ENCODE measurements at regions not wholly inside any gene's neighbourhood (a gene's known extent, or its start where the extent isn't known, plus 50 kb on each side); places are given as distances from the start of the nearest gene placed in this dataset.
A peak's percentile ranks its signal among the peaks of the same experiment; 100 is the strongest.

DNA sequence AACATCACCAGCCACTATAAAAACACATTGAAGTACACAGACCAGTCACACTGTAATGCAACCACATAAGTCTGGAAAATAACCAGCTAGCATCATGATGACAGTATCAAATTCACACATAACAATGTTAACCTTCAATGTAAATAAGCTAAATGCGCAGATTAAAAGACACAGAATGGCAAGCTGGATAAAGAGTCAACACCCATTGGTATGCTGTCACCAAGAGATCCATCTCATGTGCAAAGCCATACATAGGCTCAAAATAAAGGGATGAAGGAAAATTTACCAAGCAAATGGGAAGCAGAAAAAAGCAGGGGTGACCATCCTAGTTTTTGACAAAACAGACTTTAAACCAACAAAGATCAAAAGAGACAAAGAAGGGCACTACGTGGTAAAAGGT lies 110.8 kb downstream of the NR4A2 start:
- intact Hi-C loops (cut with DNase I) = no loop called here
- TF ChIP-seq POLR2A (IDR thresholded peaks at IDR 0.05) (no peak), POLR2AphosphoS5 (IDR thresholded peaks at IDR 0.05; ENCODE audit: insufficient read depth in 1 of 2, low read depth in 1 of 2) (no peak)
- TF ChIP-seq, protein P1, sequence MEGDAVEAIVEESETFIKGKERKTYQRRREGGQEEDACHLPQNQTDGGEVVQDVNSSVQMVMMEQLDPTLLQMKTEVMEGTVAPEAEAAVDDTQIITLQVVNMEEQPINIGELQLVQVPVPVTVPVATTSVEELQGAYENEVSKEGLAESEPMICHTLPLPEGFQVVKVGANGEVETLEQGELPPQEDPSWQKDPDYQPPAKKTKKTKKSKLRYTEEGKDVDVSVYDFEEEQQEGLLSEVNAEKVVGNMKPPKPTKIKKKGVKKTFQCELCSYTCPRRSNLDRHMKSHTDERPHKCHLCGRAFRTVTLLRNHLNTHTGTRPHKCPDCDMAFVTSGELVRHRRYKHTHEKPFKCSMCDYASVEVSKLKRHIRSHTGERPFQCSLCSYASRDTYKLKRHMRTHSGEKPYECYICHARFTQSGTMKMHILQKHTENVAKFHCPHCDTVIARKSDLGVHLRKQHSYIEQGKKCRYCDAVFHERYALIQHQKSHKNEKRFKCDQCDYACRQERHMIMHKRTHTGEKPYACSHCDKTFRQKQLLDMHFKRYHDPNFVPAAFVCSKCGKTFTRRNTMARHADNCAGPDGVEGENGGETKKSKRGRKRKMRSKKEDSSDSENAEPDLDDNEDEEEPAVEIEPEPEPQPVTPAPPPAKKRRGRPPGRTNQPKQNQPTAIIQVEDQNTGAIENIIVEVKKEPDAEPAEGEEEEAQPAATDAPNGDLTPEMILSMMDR (IDR thresholded peaks at IDR 0.05) = no peak

DNA sequence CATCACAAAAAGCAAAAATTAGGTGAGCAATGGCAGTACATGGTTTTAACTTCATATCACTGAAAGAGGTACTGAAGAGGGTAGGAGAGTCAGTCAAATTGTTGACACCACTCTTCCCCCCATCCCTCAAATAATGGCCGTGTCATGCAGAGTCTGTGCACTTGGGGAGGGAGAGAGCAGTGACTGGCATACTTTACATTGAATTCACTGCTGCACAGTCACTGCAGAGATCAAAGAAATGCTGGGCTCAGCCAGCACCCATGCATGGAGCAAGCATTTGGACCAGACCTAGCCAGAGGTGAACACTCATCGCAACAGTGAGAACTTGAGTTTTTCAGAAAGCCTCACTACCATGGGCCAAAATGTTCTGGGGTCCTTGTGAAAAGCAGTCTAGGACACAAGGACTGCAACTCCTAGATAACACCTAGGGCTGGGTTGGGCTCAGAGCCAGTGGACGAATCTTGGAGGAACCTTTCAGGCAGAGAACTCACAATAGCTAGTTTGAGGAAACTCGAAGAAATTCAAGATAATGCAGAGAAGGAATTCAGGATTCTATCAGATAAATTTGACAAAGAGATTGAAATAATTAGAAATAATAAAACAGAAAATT lies 112.9 kb downstream of the NR4A2 start:
- intact Hi-C loops (cut with DNase I) = no loop called here
- Histone ChIP-seq H3K9me3 (peaks cover 3% of the 10 kb centered on the region), H3K27ac (no peak overlapping the region), H3K4me3 (no peak overlapping the region), H3K4me1 (no peaks in the 10 kb centered on the region), H3K36me3 (no peaks in the 10 kb centered on the region), H3K27me3 (no peaks in the 10 kb centered on the region)
- TF ChIP-seq, protein P1 (IDR thresholded peaks at IDR 0.05) = no peak
- TF ChIP-seq POLR2A (IDR thresholded peaks at IDR 0.05) (no peak), POLR2AphosphoS5 (IDR thresholded peaks at IDR 0.05; ENCODE audit: insufficient read depth in 1 of 2, low read depth in 1 of 2) (no peak)
- DNase-seq (ENCODE audit: extremely low spot score in 2 of 2) = no peak

More for the DNA sequence above, 110.8 kb downstream of the NR4A2 start:
- H3K4me3 ChIP-seq = no peak overlapping the region
- DNase-seq (ENCODE audit: extremely low spot score in 2 of 2) = no peak
- no peaks in the 10 kb centered on the region for H3K4me1 ChIP-seq
- H3K27me3 ChIP-seq = no peaks in the 10 kb centered on the region
- peaks cover 3% of the 10 kb centered on the region for H3K9me3 ChIP-seq
- H3K36me3 ChIP-seq = no peaks in the 10 kb centered on the region
- H3K27ac ChIP-seq = no peak overlapping the region

DNA sequence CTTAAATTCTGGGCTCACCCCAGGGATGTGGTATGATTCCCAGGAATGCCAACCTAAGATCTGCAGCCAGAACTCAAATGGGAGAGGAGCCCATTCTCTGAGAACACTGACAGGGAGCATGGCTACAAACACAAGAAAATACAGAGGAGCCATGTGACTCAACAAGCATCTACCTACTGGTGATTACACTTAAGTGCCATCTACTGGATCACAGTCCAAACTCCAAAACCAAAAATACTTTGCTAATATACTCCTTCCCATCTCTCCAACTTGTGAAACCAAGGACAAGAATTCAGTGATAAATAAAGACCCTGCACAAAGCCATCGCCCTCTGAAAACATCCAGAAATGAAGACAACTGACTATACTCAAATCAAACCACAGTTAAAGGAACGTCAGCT lies 116.9 kb downstream of the NR4A2 start:
- H3K4me3 ChIP-seq = no peak overlapping the region
- no peaks in the 10 kb centered on the region for H3K36me3 ChIP-seq
- intact Hi-C loops (cut with DNase I) = no loop called here
- DNase-seq (ENCODE audit: extremely low spot score in 2 of 2) = no peak
- H3K27ac ChIP-seq = no peak overlapping the region
- H3K4me1 ChIP-seq = no peaks in the 10 kb centered on the region
- H3K9me3 ChIP-seq = no peaks in the 10 kb centered on the region
- TF ChIP-seq POLR2A (IDR thresholded peaks at IDR 0.05) = no peak
- TF ChIP-seq, protein P1 (IDR thresholded peaks at IDR 0.05) = no peak
- no peak for TF ChIP-seq POLR2AphosphoS5 (IDR thresholded peaks at IDR 0.05; ENCODE audit: insufficient read depth in 1 of 2, low read depth in 1 of 2)
- no peaks in the 10 kb centered on the region for H3K27me3 ChIP-seq

DNA sequence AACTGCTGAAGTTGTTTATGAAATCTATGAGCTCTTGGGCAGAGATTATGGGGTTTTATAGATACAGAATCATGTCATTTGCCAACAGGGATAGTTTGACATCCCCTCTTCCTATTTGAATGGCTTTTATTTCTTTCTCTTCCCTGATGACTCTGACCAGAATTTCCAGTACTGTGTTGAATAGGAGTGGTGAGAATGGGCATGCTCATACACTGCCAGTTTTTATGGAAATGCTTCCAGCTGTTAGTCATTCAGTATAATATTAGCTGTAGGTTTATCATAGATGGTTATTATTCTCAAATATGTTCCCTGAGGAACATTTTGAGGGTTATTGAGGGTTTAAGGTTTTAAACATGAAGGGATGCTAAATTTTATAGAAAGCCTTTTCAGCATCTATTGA lies 121.2 kb downstream of the NR4A2 start:
- H3K4me3 ChIP-seq = no peak overlapping the region
- no peaks in the 10 kb centered on the region for H3K9me3 ChIP-seq
- DNase-seq (ENCODE audit: extremely low spot score in 2 of 2) = no peak
- no peaks in the 10 kb centered on the region for H3K4me1 ChIP-seq
- no peaks in the 10 kb centered on the region for H3K27me3 ChIP-seq
- H3K36me3 ChIP-seq = no peaks in the 10 kb centered on the region
- no peak for TF ChIP-seq POLR2A (IDR thresholded peaks at IDR 0.05)
- TF ChIP-seq, protein P1 (IDR thresholded peaks at IDR 0.05) = no peak
- TF ChIP-seq POLR2AphosphoS5 (IDR thresholded peaks at IDR 0.05; ENCODE audit: insufficient read depth in 1 of 2, low read depth in 1 of 2) = peak in 1 of 2 donors; percentile 61
- no peak overlapping the region for H3K27ac ChIP-seq
- intact Hi-C loops (cut with DNase I) = no loop called here

DNA sequence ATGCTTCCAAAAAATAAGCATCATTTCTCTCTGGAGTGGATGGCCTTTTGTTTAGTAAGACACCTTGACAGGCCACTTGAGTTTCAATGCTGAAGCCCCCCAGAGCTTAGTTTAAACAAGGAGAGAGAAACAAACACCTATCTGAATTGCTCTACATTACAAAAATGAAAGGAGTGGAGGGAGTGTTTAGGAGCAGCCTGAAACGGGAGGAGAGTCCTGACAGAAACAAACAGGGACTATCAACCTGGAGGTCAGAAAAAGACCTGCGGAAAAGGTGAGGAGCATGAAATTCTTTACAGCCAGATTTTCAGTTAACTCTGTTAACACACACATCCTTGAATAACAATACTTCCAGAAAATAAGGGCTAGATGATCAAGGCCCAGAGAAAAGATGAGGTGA lies 126.2 kb downstream of the NR4A2 start:
- Histone ChIP-seq H3K27me3 (no peaks in the 10 kb centered on the region), H3K4me3 (no peak overlapping the region), H3K9me3 (no peaks in the 10 kb centered on the region), H3K4me1 (no peaks in the 10 kb centered on the region), H3K27ac (no peak overlapping the region), H3K36me3 (no peaks in the 10 kb centered on the region)
- TF ChIP-seq POLR2AphosphoS5 (IDR thresholded peaks at IDR 0.05; ENCODE audit: insufficient read depth in 1 of 2, low read depth in 1 of 2) (no peak), POLR2A (IDR thresholded peaks at IDR 0.05) (no peak)
- TF ChIP-seq, protein P1 (IDR thresholded peaks at IDR 0.05) = no peak
- intact Hi-C loops (cut with DNase I) = no loop called here
- no peak for DNase-seq (ENCODE audit: extremely low spot score in 2 of 2)
